GM12892 (cell line): ENCODE measurements at regions not wholly inside any gene's neighbourhood (a gene's known extent, or its start where the extent isn't known, plus 50 kb on each side); places are given as distances from the start of the nearest gene placed in this dataset.

Experiments used
- POLR2A ChIP-seq: IDR thresholded peaks from 2 replicates; pipeline ENCODE4 v1.6.1; 2011; ENCODE audit warnings: low read depth, low read length, control low read depth
- POLR2AphosphoS5 ChIP-seq: IDR thresholded peaks from 2 replicates; pipeline ENCODE4 v1.6.1; 2011; ENCODE audit warnings: low read depth, low read length, control low read depth
- TAF1 ChIP-seq: IDR thresholded peaks from 2 replicates; pipeline ENCODE4 v1.6.1; 2011; ENCODE audit warnings: low read depth, mild to moderate bottlenecking, control low read depth, low read length, borderline replicate concordance

GRCh38 chr20:61043681-61044080, 208.4 kb upstream of the CDH4 start:
- TF ChIP-seq POLR2A = no peak
- TF ChIP-seq POLR2AphosphoS5 = no peak
- TF ChIP-seq TAF1 = no peak
